ENCODE measurements at regions not wholly inside any gene's neighbourhood (a gene's known extent, or its start where the extent isn't known, plus 50 kb on each side); places are given as distances from the start of the nearest gene placed in this dataset.
A peak's percentile ranks its signal among the peaks of the same experiment; 100 is the strongest.
"Not testable (repeated sequence)": the region's sequence is repeated elsewhere in the genome, so short reads cannot be mapped to it uniquely, and the experiment has no call there.

DNA sequence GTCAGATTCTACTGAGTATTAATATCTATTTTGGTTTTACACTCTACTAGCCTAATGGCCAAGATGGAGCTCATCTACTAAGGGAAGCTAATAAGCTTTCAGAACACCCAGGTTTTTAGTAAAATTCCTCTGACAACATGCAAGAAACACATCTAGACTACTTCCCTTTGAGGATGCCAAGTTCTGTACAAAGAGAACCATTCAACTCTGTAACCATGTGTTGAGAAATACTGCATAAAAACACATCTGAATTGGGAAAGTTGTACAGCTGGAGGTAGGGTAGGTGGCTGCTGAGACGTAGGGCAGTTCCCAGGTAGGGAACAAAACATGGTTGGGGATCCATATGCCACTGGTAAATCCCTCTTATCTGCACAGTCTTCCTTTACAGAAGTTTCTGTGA is 66.2 kb downstream of the SC5D start:
- Histone ChIP-seq H3K4me1 (ENCODE audit: control insufficient read depth, insufficient read depth, low read length) (no peaks in the 10 kb centered on the region), H3K4me3 (ENCODE audit: insufficient read depth, low read depth, low read length) (no peak overlapping the region), H3K36me3 (ENCODE audit: control insufficient read depth, insufficient read depth, low read length) (no peaks in the 10 kb centered on the region), H3K27ac (ENCODE audit: insufficient read depth, low read depth, low read length, poor library complexity, severe bottlenecking) (no peak overlapping the region), H3K9me3 (ENCODE audit: control insufficient read depth, low read length) (no peaks in the 10 kb centered on the region), H3K27me3 (ENCODE audit: control insufficient read depth, insufficient read depth, low read length, poor library complexity, severe bottlenecking) (no peaks in the 10 kb centered on the region)
- 83 to 92% methylated on average over 1 of the region's 1 CpG for WGBS, 2 experiments

DNA sequence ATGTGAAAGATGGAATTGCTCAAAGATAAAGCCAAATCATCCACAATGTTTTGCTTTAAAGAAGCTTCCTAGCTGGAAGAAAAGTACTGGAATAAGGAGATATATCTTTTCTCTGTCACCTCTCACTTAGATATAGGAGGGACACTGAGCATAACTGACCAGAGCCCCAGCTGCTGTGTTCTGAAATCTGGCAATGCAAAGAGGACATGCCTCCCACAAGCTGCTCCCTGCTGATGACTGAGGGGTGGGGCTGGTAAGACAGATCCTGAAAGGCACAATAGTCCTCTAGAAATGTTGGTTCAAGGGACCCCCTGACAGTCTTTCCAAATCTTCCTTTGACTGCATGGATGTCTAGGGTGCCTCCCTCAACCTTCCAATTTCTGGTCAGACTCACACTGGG is 67.0 kb downstream of the SC5D start:
- Histone ChIP-seq H3K4me1 (ENCODE audit: control insufficient read depth, insufficient read depth, low read length) (no peaks in the 10 kb centered on the region), H3K27ac (ENCODE audit: insufficient read depth, low read depth, low read length, poor library complexity, severe bottlenecking) (no peak overlapping the region), H3K9me3 (ENCODE audit: control insufficient read depth, low read length) (no peaks in the 10 kb centered on the region), H3K27me3 (ENCODE audit: control insufficient read depth, insufficient read depth, low read length, poor library complexity, severe bottlenecking) (no peaks in the 10 kb centered on the region), H3K4me3 (ENCODE audit: insufficient read depth, low read depth, low read length) (no peak overlapping the region), H3K36me3 (ENCODE audit: control insufficient read depth, insufficient read depth, low read length) (no peaks in the 10 kb centered on the region)

DNA sequence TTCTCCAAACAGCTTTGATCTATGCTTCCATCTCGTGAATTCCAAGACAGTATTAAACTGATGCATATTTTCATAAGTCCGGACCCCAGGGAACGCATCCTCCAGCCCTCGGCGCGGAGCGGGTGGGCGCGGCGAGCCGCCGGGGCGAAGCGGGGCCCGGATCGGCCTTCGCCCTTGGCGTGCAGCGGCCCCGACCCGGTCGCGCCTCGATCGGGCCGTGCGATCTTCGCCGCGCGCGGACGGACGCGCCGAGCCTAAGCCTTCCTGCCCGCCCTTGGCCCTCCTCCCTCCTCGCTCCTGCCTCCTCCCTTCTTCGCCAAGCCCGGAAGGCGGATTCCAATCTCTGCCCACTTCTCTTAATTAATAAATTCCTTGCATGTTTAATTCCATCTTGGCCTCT is 70.4 kb downstream of the SC5D start:
- not testable (repeated sequence) for H3K36me3 ChIP-seq (ENCODE audit: control insufficient read depth, insufficient read depth, low read length); H3K9me3 ChIP-seq (ENCODE audit: control insufficient read depth, low read length); H3K4me3 ChIP-seq (ENCODE audit: insufficient read depth, low read depth, low read length); H3K27ac ChIP-seq (ENCODE audit: insufficient read depth, low read depth, low read length, poor library complexity, severe bottlenecking); H3K27me3 ChIP-seq (ENCODE audit: control insufficient read depth, insufficient read depth, low read length, poor library complexity, severe bottlenecking); H3K4me1 ChIP-seq (ENCODE audit: control insufficient read depth, insufficient read depth, low read length)
- 97% methylated on average over 41 of the region's 41 CpGs for WGBS, 2 experiments

DNA sequence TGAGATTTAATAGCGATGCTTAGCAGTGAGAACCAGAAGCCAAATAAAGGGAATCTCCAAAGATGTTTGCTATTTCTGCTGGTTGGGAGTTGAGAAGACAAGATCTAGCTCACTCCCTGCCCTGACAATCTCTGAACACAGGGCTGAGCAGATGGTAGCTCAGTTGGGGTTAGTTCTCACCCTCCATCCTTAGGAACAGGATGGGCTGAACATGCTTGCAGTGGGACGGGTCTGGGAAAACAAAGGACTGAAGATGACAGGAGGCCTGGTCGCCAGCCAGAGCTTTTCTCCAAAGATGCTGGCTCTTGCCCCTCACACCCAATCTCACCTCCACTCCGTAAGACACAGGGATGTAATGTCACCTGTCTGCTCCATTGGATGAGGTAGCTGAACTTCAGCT is 72.7 kb downstream of the SC5D start:
- H3K27me3 ChIP-seq (ENCODE audit: control insufficient read depth, insufficient read depth, low read length, poor library complexity, severe bottlenecking), result no peaks in the 10 kb centered on the region
- H3K9me3 ChIP-seq (ENCODE audit: control insufficient read depth, low read length), result no peaks in the 10 kb centered on the region
- 91% methylated on average over 4 of the region's 4 CpGs for WGBS, 2 experiments
- no peaks in the 10 kb centered on the region for H3K4me1 ChIP-seq (ENCODE audit: control insufficient read depth, insufficient read depth, low read length)
- no peak overlapping the region for H3K27ac ChIP-seq (ENCODE audit: insufficient read depth, low read depth, low read length, poor library complexity, severe bottlenecking)
- H3K36me3 ChIP-seq (ENCODE audit: control insufficient read depth, insufficient read depth, low read length), result no peaks in the 10 kb centered on the region
- H3K4me3 ChIP-seq (ENCODE audit: insufficient read depth, low read depth, low read length), result no peak overlapping the region

DNA sequence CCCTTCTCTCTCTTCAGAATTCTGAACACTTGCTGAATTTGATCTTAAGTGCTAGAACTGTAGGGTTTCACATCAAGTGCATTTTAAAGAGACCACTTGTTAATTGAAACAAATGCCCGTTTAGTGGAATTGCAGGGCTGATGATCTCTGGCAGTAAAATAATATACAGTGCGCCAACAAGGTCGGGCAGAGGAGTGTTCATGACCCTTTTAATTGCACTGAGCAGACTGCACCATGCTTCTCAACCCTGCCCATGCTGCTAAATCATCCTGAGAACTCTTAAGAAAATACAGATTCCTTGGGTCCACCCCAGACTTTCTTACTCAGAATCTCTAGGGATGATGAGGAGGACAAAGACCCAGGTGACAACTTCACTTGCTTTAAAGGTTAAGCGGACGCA is 73.5 kb downstream of the SC5D start:
- H3K9me3 ChIP-seq (ENCODE audit: control insufficient read depth, low read length), result no peaks in the 10 kb centered on the region
- WGBS, 2 experiments, result 95 to 96% methylated on average over 5 of the region's 5 CpGs
- no peaks in the 10 kb centered on the region for H3K4me1 ChIP-seq (ENCODE audit: control insufficient read depth, insufficient read depth, low read length)
- no peaks in the 10 kb centered on the region for H3K27me3 ChIP-seq (ENCODE audit: control insufficient read depth, insufficient read depth, low read length, poor library complexity, severe bottlenecking)
- H3K36me3 ChIP-seq (ENCODE audit: control insufficient read depth, insufficient read depth, low read length), result no peaks in the 10 kb centered on the region
- no peak overlapping the region for H3K4me3 ChIP-seq (ENCODE audit: insufficient read depth, low read depth, low read length)
- no peak overlapping the region for H3K27ac ChIP-seq (ENCODE audit: insufficient read depth, low read depth, low read length, poor library complexity, severe bottlenecking)

DNA sequence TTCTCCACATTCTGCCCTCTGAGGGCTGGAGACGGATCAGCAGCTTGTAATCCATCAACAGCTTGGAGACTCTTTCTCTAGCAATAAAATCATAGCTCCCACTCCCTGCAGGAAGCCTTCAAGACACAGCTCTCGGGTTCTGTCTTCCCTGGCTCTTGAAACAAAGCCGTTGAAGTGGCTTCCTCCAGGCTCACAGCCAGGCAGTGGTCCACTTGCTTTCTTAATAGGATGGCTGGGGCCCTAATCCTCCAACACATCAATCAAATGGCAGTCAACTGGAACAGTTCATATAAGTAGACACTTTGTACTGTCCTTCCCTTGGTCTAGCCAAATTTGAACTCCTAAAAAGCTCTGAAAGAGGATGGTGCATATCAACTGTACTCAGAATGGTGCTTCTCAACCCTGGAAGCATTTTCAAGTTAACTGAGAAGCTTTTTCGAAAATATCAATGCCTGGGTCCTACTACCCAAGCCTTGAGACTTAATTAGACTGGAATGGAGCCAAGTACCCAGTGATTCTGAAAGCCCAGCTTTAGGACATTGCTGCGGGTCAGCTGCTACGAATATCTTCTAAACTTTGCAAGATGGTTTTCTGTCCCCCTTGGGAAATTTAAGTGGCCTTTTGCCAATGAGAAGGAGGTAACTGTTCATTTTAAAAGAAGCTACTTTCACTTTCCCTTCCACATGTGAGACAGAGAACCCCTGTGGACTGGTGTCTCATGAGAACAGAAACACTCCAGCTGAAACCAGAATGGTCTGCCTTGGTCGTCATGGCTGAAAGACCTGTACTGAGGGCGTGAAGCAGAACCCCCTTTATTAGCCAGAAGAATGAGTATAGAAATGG is 74.7 kb downstream of the SC5D start:
- no peaks in the 10 kb centered on the region for H3K9me3 ChIP-seq (ENCODE audit: control insufficient read depth, low read length)
- no peaks in the 10 kb centered on the region for H3K27me3 ChIP-seq (ENCODE audit: control insufficient read depth, insufficient read depth, low read length, poor library complexity, severe bottlenecking)
- H3K27ac ChIP-seq (ENCODE audit: insufficient read depth, low read depth, low read length, poor library complexity, severe bottlenecking), result peak overlapping the region; percentile 10
- no peak overlapping the region for H3K4me3 ChIP-seq (ENCODE audit: insufficient read depth, low read depth, low read length)
- no peaks in the 10 kb centered on the region for H3K36me3 ChIP-seq (ENCODE audit: control insufficient read depth, insufficient read depth, low read length)
- H3K4me1 ChIP-seq (ENCODE audit: control insufficient read depth, insufficient read depth, low read length), result no peaks in the 10 kb centered on the region
- WGBS, 2 experiments, result 84 to 89% methylated on average over 8 of the region's 8 CpGs

DNA sequence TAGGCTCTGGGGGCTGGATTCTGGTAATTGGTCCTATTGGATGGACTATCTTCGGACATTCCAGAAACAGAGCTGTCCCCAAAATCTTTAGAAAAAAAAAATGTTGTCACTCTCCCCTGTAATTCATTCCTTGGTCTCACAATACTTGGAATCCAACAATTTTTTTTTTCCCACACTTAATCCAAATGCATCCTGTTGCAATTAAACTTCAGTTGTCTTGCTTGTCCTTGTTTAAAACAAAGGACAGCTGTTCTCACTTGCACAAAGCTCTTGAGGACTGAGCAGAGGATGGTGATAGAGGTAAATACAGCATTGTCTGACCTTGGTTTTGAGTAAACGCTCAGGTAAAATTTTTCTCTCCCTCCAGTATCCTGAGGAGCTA is 75.3 kb downstream of the SC5D start:
- WGBS, 2 experiments, result 88 to 90% methylated on average over 2 of the region's 2 CpGs
- no peaks in the 10 kb centered on the region for H3K27me3 ChIP-seq (ENCODE audit: control insufficient read depth, insufficient read depth, low read length, poor library complexity, severe bottlenecking)

DNA sequence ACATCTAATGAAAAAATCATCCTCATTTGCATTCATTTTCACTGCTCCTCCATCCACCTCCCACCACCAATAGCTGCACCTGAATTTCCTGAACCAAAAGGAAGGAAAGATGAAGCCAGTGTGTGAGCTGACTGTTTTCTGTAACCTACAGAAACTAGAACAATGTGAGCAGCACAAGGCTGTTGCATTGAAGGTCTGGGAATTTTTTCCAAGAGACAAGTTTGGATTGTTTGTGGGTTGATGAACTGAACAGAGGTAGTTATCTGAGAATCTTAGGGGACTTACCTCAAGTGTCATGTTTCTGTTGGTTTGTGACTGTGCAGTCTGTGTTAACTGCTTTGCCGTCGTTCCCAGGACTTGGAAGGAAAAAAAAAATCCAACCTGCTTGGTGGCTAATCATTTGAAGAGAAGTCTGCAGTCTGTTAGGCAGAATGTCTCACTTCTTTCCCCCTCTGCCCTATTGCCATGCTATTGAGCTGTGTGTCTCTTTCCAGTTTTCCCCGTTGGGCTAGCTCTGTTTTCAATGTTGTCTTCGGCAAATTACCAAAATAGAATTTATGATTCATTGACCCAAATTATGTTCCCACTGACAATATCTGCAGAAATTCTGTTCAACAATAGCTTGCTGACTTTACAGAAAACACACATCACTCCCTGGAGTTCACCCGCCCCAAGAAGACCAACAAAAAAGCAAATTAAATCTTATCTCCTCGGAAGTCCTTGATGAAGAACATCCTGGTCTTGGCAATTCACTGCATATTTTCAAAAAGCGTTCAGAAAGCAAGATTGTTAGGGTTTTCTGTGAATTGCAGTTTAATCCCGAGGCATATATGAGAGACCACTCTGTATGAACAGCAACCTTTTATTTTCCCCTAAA is 76.0 kb downstream of the SC5D start:
- Histone ChIP-seq H3K4me3 (ENCODE audit: insufficient read depth, low read depth, low read length) (no peak overlapping the region), H3K9me3 (ENCODE audit: control insufficient read depth, low read length) (no peaks in the 10 kb centered on the region), H3K4me1 (ENCODE audit: control insufficient read depth, insufficient read depth, low read length) (no peaks in the 10 kb centered on the region), H3K27me3 (ENCODE audit: control insufficient read depth, insufficient read depth, low read length, poor library complexity, severe bottlenecking) (no peaks in the 10 kb centered on the region), H3K27ac (ENCODE audit: insufficient read depth, low read depth, low read length, poor library complexity, severe bottlenecking) (no peak overlapping the region), H3K36me3 (ENCODE audit: control insufficient read depth, insufficient read depth, low read length) (no peaks in the 10 kb centered on the region)
- 88 to 91% methylated on average over 8 of the region's 8 CpGs for WGBS, 2 experiments

More for the DNA sequence above, 75.3 kb downstream of the SC5D start:
- Histone ChIP-seq H3K9me3 (ENCODE audit: control insufficient read depth, low read length) (no peaks in the 10 kb centered on the region), H3K4me3 (ENCODE audit: insufficient read depth, low read depth, low read length) (no peak overlapping the region), H3K27ac (ENCODE audit: insufficient read depth, low read depth, low read length, poor library complexity, severe bottlenecking) (no peak overlapping the region), H3K4me1 (ENCODE audit: control insufficient read depth, insufficient read depth, low read length) (no peaks in the 10 kb centered on the region), H3K36me3 (ENCODE audit: control insufficient read depth, insufficient read depth, low read length) (no peaks in the 10 kb centered on the region)

DNA sequence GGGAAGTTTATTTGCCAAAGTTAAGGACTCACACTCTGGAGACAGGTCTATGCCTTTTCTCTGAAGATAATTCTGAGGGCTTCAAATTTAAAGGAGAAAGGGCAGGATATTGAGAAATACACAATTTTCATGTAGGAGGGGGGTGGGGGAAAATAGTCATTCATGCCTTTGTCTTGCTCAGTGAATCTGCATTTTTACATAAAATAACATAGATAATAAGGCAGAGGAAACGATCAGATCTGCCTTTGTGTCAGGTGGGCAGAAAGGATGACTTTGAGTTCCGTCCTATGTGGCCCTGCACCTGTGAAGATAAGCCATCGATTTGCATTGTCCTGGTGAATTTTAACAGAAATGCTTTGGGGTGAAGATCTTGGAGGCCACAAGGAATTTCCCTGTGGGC is 76.8 kb downstream of the SC5D start:
- Histone ChIP-seq H3K9me3 (ENCODE audit: control insufficient read depth, low read length) (no peaks in the 10 kb centered on the region), H3K27ac (ENCODE audit: insufficient read depth, low read depth, low read length, poor library complexity, severe bottlenecking) (no peak overlapping the region), H3K4me3 (ENCODE audit: insufficient read depth, low read depth, low read length) (no peak overlapping the region), H3K27me3 (ENCODE audit: control insufficient read depth, insufficient read depth, low read length, poor library complexity, severe bottlenecking) (no peaks in the 10 kb centered on the region), H3K36me3 (ENCODE audit: control insufficient read depth, insufficient read depth, low read length) (no peaks in the 10 kb centered on the region), H3K4me1 (ENCODE audit: control insufficient read depth, insufficient read depth, low read length) (no peaks in the 10 kb centered on the region)
- 93 to 94% methylated on average over 3 of the region's 3 CpGs for WGBS, 2 experiments

DNA sequence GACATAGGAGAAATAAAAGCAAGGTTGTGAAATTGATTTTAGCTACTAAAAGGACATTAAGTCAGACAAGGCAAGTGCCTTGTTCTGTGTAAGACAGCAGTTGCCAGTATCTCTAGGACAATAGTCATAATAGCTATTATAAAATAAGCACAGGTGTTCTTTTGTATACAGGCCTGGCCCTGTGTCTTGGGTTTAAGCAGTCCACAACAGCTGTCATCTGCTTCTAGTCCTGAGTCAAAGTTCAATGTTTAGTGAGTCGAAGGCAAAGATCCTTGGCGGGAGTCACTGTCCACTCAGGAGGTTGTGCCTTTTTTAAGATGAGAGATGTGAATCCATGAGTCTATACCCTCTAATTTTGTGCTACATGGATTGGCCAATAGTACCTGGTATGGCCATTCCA is 79.5 kb downstream of the SC5D start:
- Histone ChIP-seq H3K9me3 (ENCODE audit: control insufficient read depth, low read length) (no peaks in the 10 kb centered on the region), H3K4me1 (ENCODE audit: control insufficient read depth, insufficient read depth, low read length) (no peaks in the 10 kb centered on the region), H3K27ac (ENCODE audit: insufficient read depth, low read depth, low read length, poor library complexity, severe bottlenecking) (no peak overlapping the region), H3K4me3 (ENCODE audit: insufficient read depth, low read depth, low read length) (no peak overlapping the region), H3K27me3 (ENCODE audit: control insufficient read depth, insufficient read depth, low read length, poor library complexity, severe bottlenecking) (no peaks in the 10 kb centered on the region), H3K36me3 (ENCODE audit: control insufficient read depth, insufficient read depth, low read length) (no peaks in the 10 kb centered on the region)
- 92 to 94% methylated on average over 2 of the region's 2 CpGs for WGBS, 2 experiments

Measured in ectodermal cell (in vitro differentiated cells).